ENCODE measurements at regions not wholly inside any gene's neighbourhood (a gene's known extent, or its start where the extent isn't known, plus 50 kb on each side); places are given as distances from the start of the nearest gene placed in this dataset.

DNA sequence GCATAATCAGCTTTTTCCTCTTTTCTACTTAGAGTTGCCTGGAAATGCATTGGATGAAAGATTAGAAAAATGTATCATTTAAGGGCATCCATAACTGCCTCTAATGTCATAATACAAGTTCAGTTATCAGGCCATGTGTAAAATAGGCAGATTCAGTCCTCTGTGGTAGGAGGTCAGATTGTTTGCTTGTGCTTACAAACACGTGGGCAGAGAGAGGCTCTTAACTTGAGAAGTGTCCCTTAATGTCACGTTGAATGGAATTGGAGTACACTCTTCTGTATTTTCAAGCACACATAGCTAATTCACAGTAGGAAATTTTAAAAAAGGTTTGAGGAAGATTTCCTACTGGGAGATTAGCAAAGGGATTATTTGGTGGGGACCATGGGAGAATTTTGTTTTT is 359.8 kb upstream of the MTPN start:
- Histone ChIP-seq H3K9ac (replicated peaks in 1 of 4; ENCODE audit: extremely low read depth in 1 of 4, low read depth in 3 of 4, low read length in 3 of 4) (no peak overlapping the region), H2BK20ac (ENCODE audit: low read length) (no peak overlapping the region), H3K4me1 (replicated peaks in 1 of 4; ENCODE audit: control insufficient read depth in 3 of 4, insufficient read depth in 4 of 4, low read length in 3 of 4) (no peaks in the 10 kb centered on the region), H3K27ac (ENCODE audit: low read depth, low read length) (no peak overlapping the region), H3K23ac (ENCODE audit: insufficient read length) (no peak overlapping the region), H2AK5ac (ENCODE audit: low read depth, low read length) (no peak overlapping the region), H2BK12ac (ENCODE audit: low read depth, low read length) (no peak overlapping the region), H2BK5ac (ENCODE audit: low read depth, low read length) (no peak overlapping the region), H4K20me1 (replicated peaks in 1 of 2; ENCODE audit: control insufficient read depth in 1 of 2, insufficient read depth in 2 of 2, low read length in 2 of 2) (no peaks in the 10 kb centered on the region), H3K9me3 (ENCODE audit: insufficient read depth in 2 of 2, low read depth in 1 of 2, low read length in 1 of 2) (no peaks in the 10 kb centered on the region), H3K14ac (ENCODE audit: insufficient read length) (no peak overlapping the region), H3K79me1 (ENCODE audit: low read depth, low read length) (no peaks in the 10 kb centered on the region), H3K36me3 (ENCODE audit: control insufficient read depth in 2 of 4, insufficient read depth in 4 of 4, low read length in 3 of 4) (no peaks in the 10 kb centered on the region), H3K4ac (replicated peaks; ENCODE audit: insufficient read length, low read depth, low read length) (no peak overlapping the region), H3K56ac (replicated peaks; ENCODE audit: insufficient read length, low read depth, low read length) (no peak overlapping the region), H4K5ac (ENCODE audit: insufficient read length, low read depth, low read length) (no peak overlapping the region), H4K91ac (replicated peaks; ENCODE audit: insufficient read length, low read length) (no peak overlapping the region), H3K4me2 (ENCODE audit: insufficient read depth in 1 of 2, low read depth in 2 of 2, low read length in 2 of 2) (no peak overlapping the region), H3K4me3 (ENCODE audit: extremely low read depth in 1 of 4, insufficient read depth in 2 of 4, low read depth in 3 of 4, low read length in 4 of 4) (no peak overlapping the region), H2AFZ (ENCODE audit: low read length) (no peak overlapping the region), H3K23me2 (ENCODE audit: low read depth, low read length) (no peaks in the 10 kb centered on the region), H2BK120ac (replicated peaks; ENCODE audit: low read depth, low read length) (no peak overlapping the region), H4K8ac (ENCODE audit: extremely low read depth, insufficient read depth, low read length) (no peak overlapping the region), H3K27me3 (replicated peaks in 1 of 4; ENCODE audit: control insufficient read depth in 3 of 4, extremely low read depth in 1 of 4, insufficient read depth in 3 of 4, low read length in 3 of 4) (no peaks in the 10 kb centered on the region), H3K79me2 (ENCODE audit: control insufficient read depth in 1 of 2, insufficient read depth in 2 of 2, low read length in 2 of 2) (no peaks in the 10 kb centered on the region), H2BK15ac (ENCODE audit: low read length) (no peak overlapping the region), H3K18ac (ENCODE audit: extremely low read depth, low read length) (no peak overlapping the region)
- FAIRE-seq (no peak), DNase-seq (ENCODE audit: low read depth in 1 of 2, low spot score in 2 of 2) (no peak)
- TF ChIP-seq CHD2 (IDR thresholded peaks at IDR 0.05; ENCODE audit: low read length) (no peak), TEAD4 (IDR thresholded peaks at IDR 0.05; ENCODE audit: low read depth, low read length) (no peak), YY1 (IDR thresholded peaks at IDR 0.05; ENCODE audit: low read depth, low read length) (no peak), CBX8 (IDR thresholded peaks at IDR 0.05; ENCODE audit: borderline replicate concordance, low read depth, low read length) (no peak), GTF2F1 (IDR thresholded peaks at IDR 0.05; ENCODE audit: borderline replicate concordance, low read depth, low read length) (no peak), HDAC2 (IDR thresholded peaks at IDR 0.05; ENCODE audit: borderline replicate concordance in 1 of 2, low read depth in 2 of 2, low read length in 2 of 2) (no peak), EZH2 (IDR thresholded peaks at IDR 0.05; ENCODE audit: low read depth, low read length, severe bottlenecking) (no peak)
- ChIA-PET POLR2A (ENCODE audit: partially characterized antibody) (no interaction called here), CTCF (ENCODE audit: partially characterized antibody) (interaction anchor here (0.9 to 1.7 kb wide), 4 partner anchors 8 to 301 kb away, joined by 3 to 5 read pairs (median 4); no protein-coding TSS in a partner anchor)
- 80% methylated on average over 2 of the region's 2 CpGs; no CpG with 5 or more reads in 1 of the 2 experiments for WGBS, 2 experiments (ENCODE audit: extremely low coverage in 1 of 2, insufficient coverage in 1 of 2, insufficient read length in 1 of 2, insufficient replicate concordance in 2 of 2, low coverage in 1 of 2, low lambda C conversion rate in 2 of 2, missing lambda C conversion rate in 1 of 2)
